Fibroblast of pulmonary artery (primary cell): ENCODE measurements at regions not wholly inside any gene's neighbourhood (a gene's known extent, or its start where the extent isn't known, plus 50 kb on each side); places are given as distances from the start of the nearest gene placed in this dataset.

Experiments
- DNase-seq: peaks from one replicate; pipeline ENCODE4 v3.0.0-alpha.2; 2010; ENCODE audit warnings: low read depth
- H3K4me3 ChIP-seq: replicated peaks from 2 replicates; pipeline ENCODE4 v1.5.1; 2011; ENCODE audit warnings: low read depth, mild to moderate bottlenecking, control low read depth, low read length, moderate library complexity
- CTCF ChIP-seq: IDR thresholded peaks from 2 replicates; pipeline ENCODE4 v1.5.1; 2011; ENCODE audit warnings: mild to moderate bottlenecking, control low read depth, low read length, inconsistent platforms; ENCODE audit errors: missing control alignments

GRCh38 chr7:9210114-9210513 is 776.7 kb downstream of the NXPH1 start:
- TF ChIP-seq CTCF: no peak
- DNase-seq: no peak

DNA sequence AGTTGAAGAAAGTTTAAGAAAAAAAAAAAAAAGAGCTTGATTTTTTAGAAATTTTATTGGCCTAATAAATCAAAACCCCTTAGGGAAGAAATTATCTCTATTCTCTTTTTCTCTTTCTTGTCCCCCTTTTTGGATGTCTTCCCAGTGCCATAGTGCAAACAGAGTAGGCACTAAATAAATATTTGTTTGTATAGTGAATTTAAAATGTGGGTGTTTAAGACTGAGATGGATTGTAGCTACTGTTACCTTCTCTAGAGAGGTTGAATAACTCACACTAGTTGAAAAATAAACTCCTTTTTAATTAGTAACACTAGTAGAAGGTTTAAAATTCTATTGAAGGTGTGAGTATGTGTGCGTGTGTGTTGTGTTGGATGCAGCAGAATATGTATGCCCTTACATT is 783.8 kb downstream of the NXPH1 start:
- H3K4me3 ChIP-seq: no peak overlapping the region
- no peak for DNase-seq
- TF ChIP-seq CTCF: no peak

More at GRCh38 chr7:9210114-9210513, 776.7 kb downstream of the NXPH1 start:
- no peak overlapping the region for H3K4me3 ChIP-seq

DNA sequence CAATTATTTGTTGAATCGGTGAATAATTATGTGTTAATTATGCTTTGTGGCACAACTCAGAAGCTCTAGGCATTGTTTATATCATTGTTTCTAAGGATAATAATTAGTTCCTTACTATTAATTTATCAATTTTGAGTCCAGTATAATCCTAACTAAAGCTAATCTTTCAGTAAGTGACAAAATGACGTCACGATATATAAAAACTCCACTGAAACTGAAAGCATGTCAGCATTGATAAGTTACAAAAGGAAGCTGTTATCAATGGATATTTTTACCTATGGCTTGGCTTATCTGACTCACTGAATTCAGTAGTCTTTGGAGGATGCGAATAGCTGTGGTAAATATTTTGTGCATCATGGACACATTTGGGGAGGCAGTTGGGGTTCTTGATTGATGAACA is 793.1 kb downstream of the NXPH1 start:
- TF ChIP-seq CTCF: no peak
- H3K4me3 ChIP-seq: no peak overlapping the region
- no peak for DNase-seq

DNA sequence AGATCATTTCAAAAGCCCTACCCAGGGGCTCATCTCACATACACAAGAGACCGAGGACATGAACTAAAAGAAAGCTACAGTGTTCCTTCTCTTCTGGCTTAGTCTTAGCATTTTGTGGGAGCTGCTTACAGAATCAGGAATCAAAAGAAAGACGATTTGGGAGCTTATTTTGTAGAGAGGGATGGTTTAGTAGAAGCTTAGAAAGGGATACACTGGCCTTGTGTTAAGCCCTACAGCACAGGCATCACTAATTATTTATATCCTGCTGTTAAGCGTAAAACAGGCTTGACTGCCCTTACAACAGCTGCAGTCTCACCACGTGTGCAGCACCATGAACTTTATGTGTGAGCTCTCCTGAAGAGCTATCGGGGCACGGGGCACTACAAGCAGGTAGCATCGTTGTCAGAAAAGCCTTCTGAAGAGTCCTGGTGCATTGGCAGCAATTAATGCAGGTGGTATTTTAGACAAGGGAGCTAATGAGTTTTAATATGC is 798.3 kb downstream of the NXPH1 start:
- no peak for DNase-seq
- no peak overlapping the region for H3K4me3 ChIP-seq
- no peak for TF ChIP-seq CTCF

DNA sequence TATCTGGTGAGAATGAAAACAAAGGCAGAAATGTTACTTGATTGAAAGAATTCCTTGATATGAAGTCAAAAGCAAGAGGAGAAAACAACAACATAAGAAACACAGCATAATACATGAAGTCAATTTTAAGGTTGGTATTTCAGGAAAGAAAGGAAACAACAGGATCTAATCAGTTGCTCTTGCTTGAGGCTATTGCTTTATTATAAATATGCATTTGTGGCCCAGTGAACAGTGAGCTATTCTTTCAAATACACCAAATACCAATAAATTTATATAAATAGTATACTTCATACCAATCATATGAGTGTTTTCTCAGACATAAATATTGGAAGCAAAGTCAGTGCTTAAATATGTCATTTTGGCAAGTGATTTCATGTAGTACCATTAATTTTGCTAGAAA is 806.6 kb downstream of the NXPH1 start:
- no peak overlapping the region for H3K4me3 ChIP-seq
- no peak for TF ChIP-seq CTCF
- DNase-seq: no peak

DNA sequence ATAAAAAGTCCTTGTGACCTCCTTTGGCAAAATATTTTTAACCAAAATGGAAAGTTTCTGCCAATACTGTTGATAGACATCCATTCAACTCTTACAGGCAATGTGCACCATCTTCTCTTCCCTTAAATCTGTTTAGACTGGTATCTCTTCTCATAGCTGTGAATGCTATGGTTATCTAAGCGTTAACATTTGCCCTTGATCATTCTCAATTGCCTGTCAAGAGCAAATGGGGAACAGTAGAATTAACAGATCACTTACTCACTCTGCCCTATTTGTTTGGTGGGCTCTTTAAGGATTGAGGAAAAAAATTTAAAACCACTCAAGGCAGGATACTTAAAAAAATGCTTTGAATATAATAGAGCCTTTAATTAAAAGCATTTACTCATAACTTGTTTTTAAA is 808.4 kb downstream of the NXPH1 start:
- H3K4me3 ChIP-seq: no peak overlapping the region
- no peak for DNase-seq
- no peak for TF ChIP-seq CTCF

DNA sequence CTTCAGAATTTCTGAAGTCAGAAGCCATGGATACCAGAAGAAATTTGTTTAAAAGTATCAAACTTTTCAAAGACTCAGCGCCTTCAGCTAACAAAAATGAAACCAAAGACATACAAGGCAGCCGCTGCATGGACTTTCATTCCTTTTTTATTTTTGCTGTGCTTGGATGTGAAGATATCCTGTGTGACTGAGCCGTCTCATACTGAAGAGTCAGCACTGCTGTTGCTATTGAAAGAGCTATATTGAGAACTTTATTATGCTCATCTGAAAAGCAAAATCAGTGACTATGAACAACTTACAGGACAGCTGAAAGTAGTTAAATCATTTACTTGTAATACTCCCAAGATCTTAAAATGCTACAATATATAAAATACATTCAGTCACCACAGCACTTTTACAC is 809.2 kb downstream of the NXPH1 start:
- no peak overlapping the region for H3K4me3 ChIP-seq
- TF ChIP-seq CTCF: no peak
- DNase-seq: no peak
